Dermis blood vessel endothelial cell (primary cell): ENCODE measurements at regions not wholly inside any gene's neighbourhood (a gene's known extent, or its start where the extent isn't known, plus 50 kb on each side); places are given as distances from the start of the nearest gene placed in this dataset.
"Not testable (repeated sequence)": the region's sequence is repeated elsewhere in the genome, so short reads cannot be mapped to it uniquely, and the experiment has no call there.

ENCODE experiments used
- DNase-seq: peaks from one replicate; pipeline ENCODE4 v3.0.0; 2010

DNA sequence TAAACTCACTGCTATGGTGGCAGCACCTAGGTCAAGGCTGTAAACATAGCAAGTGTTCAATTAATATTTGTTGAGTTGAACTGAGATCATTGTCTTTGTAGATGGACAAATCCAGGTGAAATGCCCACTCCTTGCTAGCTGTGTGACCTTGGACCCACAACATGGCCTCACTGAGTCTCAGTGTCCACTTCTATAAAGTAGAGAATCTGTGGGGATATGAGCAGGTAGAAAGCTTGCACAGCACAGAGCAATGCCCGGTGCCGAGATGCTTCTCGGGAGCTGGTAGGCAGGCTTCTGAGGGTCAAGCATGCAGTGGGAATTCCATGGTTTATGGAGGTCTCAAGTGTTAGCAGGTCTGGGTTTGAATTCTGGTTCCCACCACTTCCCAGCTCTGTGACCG is 97.9 kb upstream of the SYT13 start:
- DNase-seq: no peak

DNA sequence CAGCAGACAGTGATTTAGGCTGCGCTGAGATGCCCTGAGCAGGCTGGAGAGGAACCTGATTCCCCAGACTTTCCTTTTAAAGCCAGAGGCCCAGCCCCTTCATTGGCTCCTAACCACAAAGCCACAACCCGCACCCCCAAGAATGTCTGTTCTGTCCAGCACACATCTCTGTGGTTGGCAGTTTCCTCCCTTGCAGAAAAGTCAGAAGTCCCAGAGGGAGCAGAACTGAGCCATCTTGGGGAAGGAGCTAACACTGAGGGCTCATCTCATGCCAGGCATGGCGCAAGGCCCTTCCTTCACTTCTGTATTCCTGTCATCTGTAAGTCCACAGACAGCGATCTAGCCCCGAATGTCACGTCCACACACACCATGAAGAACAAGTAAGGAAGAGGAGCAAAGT is 97.1 kb upstream of the SYT13 start:
- no peak for DNase-seq

DNA sequence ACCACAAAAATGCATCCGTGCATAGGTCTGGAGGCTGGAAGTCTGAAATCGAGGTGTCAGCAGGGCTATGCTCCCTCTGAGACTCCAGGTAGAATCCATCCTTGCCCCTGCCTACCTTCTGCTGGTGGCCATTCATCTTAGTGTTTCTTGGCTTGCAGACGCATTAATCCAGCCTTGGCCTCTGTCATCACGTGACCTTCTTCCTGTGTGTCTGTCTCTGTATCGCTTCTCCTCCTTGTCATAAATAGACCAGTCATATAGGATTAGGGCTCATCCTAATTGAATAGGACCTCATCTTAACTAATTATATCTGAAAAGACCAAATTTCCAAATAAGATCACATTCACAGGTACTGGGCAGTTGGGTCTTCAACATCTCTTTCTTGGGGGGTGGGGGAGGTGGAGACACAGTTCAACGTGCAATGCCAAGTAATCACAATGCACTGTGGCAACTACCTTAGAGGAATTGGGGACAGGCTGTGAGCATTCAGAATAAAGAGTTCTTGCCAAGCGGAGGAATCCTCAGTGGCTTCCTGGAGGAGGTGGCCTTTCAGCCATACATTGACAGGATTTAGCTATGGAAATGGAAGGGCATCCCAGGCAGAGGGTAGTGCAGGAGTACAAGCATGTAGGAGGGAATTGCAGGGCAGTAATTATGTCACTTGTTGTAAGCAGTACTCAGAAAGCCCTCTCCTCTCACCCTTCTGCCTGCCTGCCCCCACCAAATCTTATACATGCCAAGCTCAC is 96.2 kb upstream of the SYT13 start:
- no peak for DNase-seq

DNA sequence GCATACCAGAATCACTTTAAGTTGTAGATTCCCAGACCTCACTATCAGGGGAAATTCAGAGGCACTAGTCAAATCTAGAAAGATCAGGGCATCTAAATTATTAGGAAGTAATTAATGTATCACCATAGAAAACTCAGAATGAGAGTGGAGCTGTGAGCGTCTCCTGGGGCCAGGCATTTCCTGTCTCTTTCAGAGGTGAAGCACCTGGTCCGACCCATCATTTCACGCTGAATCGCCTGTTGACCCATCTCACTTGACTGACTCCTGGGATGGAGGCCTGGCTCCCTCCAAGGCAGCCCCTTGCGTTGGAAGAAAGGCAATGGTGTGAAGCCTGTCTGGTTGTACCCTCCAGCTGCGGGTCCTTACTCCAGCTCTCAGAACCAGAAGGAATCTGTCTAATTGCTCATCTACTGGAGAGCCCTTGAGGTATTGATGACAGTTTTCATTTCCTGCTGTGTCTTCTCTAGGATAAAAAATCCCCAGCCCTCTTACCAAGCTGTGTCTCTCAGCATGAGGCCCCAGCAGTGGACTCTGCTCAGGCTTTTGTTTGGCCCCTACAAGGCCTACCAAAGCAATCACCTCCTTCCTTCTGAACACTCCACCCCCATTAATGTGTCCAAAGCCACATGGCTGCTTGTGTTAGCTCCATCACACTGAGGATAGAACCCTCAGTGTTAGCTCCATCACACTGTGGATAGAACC is 93.2 kb upstream of the SYT13 start:
- no peak for DNase-seq

DNA sequence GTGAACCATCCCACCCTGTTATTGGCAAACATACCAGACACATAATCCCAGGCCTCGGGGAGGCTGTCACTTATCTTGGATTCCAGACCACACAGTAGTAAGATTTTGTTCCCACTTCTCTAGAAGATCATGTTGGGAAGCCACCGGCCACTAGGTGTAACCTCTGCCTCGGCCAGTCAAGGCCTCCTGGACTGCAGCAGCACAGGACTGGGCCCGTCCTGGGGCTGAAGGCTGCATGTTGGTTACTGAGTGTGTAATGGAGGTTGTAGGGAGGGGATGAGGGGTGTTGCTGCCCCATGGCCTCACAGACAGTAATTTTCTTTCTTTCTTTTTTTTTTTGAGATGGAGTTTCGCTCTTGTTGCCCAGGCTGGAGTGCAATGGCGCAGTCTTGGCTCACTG is 92.4 kb upstream of the SYT13 start:
- no peak for DNase-seq

DNA sequence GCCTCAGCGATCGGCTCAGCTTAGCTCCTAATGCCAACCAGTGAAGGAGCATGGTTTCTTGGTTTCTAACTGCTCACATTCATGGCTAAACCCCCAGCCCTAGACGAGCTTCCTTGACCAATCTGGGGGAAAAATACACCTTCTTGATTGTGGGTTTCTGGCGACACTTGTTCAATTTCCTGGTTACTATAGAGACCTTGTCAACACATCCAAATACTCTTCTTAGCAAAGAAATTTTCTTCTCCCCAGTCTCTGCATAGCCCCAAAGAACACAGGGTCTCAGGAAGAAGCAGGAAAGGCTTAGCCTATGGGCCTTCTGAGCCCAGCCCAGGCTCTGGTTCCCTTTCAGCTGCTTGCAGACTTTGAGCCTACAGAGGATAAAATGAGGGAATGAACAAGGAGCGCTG is 88.5 kb upstream of the SYT13 start:
- DNase-seq: peak; percentile 53

DNA sequence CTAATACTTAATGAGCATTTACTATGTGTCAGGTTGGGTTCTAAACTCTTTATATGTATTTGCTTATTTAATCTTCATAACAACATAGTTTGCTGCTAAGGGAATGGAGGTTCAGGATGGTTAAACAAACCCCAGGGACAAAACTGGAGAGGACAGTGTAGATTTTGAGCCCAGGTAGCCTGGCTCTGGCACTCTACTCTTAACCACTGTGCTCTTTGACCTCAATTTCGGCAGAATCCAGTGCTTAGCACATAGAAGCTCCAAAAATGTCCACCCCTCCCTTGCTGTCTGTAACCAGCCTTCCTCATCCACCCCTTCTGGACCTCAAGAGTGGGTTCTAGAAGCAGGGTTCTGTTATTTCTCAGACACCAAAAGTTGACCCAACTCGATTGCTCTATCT is 88.0 kb upstream of the SYT13 start:
- no peak for DNase-seq

DNA sequence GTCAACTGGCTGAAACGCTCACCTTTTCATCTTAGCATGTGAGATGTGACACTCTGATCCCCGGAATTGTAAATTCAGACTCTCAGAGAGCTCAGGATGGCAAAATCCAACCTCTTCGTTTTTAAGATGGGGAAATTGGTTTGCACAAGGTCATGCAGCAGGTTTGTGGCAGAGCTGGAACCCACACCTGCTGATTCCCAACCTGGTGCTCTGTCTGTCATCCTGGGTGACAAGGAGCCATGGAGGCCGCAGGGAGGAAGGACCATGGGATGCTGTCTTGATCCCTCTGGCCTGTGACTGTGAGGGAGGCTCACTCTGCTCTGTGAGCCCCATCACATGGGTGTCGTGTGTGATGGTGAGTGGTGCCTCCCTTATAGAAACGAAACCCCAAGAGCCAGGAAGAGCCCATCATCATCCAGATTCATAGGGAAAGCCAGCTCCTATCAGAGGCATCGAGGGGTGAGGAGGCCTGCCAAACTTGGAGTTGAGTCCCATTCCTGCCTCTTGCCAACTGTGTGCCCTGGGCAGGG is 87.4 kb upstream of the SYT13 start:
- no peak for DNase-seq

DNA sequence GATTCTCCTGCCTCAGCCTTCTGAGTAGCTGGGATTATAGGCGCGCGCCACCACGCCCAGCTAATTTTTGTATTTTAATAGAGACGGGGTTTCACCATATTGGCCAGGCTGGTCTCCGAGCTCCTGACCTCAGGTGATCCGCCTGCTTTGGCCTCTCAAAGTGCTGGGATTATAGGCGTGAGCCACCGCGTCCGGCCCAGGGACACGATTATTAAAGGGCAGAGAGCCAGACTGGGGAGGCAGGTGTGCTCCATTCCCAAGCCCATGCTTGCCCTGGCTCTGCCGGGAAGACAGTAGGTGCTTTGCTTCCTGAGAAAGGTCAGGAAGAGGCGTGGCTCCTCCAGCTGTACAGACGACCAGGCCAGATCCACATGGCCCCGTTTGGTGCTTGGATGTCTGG is 86.3 kb upstream of the SYT13 start:
- not testable (repeated sequence) for DNase-seq

DNA sequence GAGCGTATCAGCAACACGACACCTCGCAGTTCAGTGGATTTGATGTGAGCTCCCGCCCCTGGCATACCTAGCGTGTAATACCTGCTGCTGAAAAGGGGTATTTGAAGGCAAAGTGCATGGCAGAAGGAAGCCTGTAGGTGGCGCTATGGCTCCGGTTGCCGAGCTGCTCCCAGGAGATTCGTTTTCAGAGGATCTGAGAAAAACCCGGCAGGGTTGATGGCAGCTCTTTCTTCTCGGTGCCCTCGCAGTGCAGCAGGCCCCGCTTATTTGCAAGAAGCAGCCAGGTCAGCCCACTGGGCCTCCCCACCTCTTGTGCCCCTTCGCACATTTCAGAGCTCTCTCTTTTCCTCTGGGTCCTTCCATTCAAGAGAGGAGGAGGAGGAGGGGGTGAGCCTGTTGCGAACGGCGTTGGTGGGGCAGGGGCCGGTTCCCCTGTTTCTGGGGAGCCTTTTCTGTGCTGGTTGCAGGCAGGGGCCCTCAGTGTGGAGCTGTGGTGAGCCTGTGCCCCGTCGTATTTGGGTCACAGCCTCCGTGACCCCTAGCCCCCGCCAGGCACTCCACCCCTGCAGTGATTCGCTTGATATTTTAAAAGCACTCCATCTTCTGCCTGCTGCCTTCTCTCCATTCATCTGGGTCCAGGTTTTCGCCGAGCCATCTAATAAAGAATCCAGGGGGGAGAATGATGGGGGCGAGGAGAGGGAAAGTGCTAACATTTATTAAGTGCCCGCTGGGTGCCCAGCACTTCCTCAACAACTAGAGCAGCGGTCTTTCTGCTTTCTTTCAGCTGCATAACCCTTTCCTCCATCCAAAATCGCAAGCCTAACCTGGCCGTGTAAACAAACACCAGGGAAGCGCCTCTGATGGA is 85.3 kb upstream of the SYT13 start:
- DNase-seq: peak; percentile 81

DNA sequence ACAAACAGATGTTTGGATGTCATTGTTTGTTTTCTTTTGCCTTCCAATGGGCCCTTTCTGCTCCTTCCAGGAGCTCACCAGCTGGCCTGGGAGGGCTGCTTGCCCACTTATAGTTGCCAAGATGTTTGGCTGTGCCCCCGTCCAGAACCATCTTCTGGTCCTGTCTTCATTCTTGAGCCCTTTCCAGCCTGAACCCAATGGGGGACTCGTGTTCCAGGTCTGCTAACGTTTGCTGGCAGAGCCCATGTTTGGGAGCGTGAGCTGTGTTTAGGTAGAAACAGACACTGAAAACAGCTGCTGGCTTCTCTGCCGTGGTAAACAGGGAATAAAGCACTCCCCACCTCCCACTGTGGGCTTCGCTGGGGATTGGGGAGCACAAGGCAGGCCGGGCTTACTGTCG is 83.2 kb upstream of the SYT13 start:
- DNase-seq: no peak

DNA sequence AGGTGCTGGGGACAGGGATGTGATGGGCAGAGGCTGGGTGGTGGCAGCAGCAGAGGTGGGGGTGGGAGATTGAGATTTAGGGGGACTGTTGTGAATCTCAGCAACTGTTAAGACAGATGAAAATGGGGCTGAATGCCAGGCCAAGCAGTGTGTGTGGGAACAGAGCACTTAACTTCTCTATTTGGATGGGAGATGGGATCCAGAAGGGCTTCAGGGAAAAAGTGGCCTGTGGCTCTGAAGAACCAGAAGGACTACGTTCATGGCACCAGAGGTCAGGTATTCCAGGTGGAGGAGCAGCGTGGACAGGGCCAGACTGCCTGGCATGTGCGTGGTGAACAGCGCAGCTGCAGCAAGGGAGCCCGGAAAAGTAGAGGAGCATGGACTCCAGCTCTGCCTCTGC is 82.6 kb upstream of the SYT13 start:
- no peak for DNase-seq

DNA sequence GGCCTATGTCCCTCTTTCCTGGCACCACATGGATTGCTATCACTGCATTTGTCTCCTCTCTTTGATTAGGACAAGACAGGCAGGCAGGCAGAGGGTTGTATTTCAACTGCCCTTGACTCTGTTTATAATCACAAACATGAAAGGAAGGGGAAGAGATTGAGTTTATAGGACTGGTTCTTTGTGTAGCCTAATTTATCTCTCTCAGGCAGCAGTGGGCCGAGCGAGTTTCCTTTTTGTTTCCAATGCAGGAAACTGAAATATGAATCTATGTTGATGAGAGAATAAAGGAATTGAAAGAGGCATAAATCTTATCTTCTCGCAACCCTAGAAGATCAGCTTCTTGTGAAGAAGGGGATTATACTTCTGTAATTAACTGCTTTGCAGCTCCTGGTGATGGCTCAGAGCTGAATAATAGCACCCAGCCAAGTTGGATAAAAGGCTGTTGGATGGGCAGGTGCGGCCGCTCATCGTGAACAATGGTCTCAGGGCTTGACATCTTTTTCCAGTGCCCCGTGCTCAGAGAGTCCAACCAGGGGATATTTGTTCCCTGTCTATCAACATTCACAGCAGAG is 80.6 kb upstream of the SYT13 start:
- no peak for DNase-seq

DNA sequence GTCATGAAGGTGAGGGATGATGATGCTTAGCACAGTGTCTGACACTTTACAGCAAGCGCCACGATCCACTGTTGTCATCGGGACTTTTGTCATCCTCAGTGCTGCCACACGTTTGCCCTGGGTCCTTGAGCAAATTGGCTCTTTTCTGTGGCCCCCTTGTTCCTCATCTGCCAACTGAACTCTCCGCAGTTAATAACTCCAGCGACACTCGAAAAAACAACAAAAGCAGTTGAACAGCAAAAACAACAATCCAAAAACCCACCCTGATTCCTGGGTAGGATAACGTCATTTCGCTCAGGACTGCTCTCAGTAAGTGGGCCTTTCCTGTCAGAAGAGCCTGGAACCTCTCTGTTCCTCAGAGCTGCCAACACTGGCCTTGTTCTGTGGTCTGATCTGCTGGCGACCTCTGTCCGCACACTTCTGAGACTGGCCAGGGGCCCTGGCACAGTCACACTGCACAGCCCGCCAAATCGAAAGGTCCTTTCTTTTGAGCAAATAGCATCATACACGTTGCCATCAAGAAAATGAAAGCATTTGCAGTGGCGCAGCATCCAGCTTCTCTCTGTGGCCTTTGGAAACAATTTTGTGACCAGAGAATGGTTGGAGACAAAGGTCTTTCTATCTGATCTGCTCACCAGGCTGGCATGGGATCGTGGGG is 79.9 kb upstream of the SYT13 start:
- no peak for DNase-seq

DNA sequence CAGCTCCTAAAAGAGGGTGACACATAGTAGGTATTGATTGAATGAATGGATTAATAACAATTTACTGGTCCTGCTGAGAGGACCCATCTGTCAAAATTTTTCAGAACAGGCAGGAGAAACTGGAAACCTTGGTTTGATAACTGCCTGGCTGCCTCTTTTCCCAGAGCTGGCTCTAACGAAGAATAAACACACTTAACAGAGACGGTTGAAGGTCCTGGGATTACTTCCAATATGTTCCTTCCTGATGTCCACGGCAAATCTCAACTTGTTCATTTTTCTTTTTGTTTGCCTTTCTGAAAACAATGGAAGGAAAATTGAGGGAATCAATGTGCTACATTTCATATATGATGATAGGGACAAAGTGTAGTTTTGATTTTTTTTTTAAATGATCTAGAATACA is 76.5 kb upstream of the SYT13 start:
- no peak for DNase-seq

DNA sequence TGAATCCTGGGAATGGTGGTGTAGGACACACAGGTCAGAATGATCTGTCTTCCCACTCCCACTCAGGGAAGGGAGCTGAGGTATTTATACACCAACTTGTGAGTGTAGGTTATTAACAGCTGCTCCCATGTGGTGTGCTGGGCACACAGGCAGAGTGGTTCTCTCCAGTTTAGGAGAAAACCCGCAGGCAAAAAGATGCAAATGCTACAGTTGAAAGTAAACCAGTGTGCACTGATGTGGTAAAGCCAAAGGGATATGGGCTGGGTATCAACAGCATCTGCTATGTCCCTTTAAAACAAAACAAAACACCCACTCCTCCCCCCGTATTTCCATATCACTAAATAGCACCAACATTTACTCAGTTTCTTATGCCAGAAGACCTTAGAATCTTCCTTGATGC is 75.4 kb upstream of the SYT13 start:
- no peak for DNase-seq

DNA sequence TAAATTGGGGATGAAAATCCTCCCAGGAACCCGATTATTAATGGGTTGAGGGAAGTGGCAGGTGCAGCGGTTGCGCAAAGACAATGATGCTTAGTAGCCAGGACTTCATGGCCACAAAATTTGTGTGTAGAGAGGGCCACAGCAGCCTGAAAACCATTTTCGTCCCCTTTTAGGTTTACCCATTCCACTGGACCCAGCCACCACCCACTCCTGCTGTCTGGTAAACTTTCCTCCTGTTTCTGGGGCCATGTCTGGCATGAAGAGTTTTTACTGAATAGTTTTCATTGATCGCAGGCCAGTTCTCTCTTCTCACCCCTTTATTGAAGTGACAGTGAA is 69.5 kb upstream of the SYT13 start:
- no peak for DNase-seq

DNA sequence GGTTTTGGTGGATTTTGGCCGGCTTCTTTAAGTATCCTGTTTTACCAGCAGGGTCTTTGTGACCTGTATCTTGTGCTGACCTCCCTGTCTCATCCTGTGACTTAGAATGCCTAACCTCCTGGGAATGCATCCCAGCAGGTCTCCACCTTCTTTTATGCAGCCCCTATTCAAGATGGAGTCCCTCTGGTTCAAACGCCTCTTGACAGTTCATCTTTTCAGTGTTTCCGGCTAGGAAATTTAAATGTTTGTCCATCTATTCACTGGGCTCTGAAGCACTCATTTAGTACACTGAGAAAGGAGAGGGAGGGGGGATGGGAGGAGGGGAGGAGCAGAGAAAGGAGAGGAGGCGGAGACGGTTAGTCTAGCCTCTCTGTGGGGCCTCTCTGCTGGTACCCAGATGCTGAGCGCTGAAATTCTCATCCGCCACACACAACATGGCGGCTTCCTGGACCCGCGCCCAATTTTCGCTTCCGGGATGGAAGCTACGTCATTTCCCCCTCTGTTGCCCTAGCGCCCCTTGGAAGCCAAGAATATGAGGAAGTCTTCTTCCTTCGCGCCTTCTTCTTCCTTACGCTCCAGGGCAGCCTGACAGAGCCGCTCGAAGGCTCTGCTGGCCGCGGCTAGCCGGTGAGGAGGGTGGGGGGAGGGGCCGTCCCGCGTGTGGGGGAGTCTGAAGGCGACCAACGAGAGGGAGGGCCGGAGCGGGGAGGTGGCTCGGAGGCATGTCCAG is 69.0 kb upstream of the SYT13 start:
- peak; percentile 69 for DNase-seq

DNA sequence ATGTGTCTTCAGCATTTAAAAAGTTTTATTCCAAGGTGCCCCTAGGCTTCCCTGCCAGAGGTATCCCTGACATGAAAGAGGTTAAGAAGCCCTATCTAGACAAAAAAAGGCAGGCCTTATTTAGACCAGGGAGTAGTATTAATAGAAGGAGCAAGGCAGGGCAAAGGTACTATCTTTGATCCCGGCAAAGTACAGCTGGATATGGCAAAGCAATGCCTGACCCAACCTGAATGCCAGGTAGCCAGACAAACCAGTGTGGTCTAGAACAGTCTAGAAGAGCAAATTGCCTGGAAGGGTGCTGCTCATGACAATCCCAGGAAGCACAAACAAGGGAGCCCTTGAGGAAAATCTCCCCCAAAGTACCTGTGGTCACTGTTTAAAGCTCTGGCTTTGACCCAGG is 62.6 kb upstream of the SYT13 start:
- DNase-seq: no peak

DNA sequence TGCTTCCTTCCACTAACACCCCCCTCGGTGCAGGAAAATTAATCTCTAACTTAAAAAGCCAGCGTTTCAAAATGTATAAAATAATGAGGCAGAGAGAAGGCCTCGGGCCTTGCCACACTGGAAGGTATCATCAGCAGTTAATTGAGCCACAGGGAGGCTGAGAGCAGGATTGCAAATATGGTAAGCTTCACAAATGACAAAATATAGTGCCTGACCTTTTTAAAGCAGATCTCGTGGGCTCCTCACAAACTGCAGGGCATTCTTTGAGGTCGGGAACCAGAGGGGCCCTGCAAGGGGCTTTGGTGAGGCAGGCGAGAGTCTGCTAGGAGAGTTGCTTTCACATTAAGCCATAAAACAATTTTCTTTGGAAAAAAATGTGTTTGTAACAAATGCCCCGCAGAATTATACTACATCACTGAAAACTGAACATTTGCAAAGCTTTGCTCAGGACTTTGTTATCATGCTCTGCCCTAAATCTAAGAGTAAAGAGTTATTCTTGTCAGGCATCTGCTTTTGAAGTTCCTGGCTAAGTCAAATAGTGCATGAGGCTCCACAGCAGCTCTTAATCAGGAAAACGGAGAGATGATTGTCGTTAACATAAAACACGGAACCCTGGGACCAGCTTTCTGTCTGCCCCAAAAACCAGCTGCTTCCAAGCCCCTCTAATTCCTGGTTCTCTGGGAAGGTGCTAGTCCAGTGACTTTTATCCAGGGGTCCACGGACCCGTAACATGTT is 61.4 kb upstream of the SYT13 start:
- no peak for DNase-seq

DNA sequence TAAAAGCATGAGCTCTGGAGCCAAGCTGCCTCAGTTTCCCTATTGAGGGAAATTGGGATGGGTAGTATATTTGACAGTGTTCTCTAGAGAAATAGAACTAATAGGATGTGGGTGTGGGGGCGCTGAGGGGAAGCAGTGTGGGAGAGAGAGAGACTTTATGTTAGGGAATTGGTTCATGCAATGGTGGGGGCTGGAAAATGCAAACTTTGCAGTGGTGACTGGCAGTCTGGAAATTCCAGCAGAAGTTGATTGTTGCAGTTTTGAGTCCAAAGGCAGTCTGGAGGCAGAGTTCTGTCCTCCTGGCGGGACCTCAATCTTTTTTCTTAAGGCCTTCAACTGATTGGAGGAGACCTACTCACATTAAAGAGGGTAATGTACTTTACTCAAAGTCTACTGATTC is 59.4 kb upstream of the SYT13 start:
- no peak for DNase-seq
